GM19193 (cell line): ENCODE measurements at regions not wholly inside any gene's neighbourhood (a gene's known extent, or its start where the extent isn't known, plus 50 kb on each side); places are given as distances from the start of the nearest gene placed in this dataset.

Experiments
- POLR2A ChIP-seq: IDR thresholded peaks from 4 replicates; pipeline ENCODE4 v1.6.1; 2011; ENCODE audit not compliant: insufficient read depth, insufficient read length; ENCODE audit errors: extremely low read depth

- TF ChIP-seq POLR2A, result no peak
These were observed 660.1 kb upstream of the AUTS2 start for GRCh38 chr7:68938151-68938550.

GRCh38 chr7:68943786-68944185, 654.5 kb upstream of the AUTS2 start:
- TF ChIP-seq POLR2A, result no peak

- TF ChIP-seq POLR2A, result no peak
These were observed 642.6 kb upstream of the AUTS2 start for GRCh38 chr7:68955656-68956055.

GRCh38 chr7:68958571-68958970, 639.7 kb upstream of the AUTS2 start:
- TF ChIP-seq POLR2A, result no peak

- no peak for TF ChIP-seq POLR2A
These were observed 634.7 kb upstream of the AUTS2 start for GRCh38 chr7:68963552-68963951.

- TF ChIP-seq POLR2A, result no peak
These were observed 634.2 kb upstream of the AUTS2 start for GRCh38 chr7:68964060-68964459.

GRCh38 chr7:68965351-68965750, 632.9 kb upstream of the AUTS2 start:
- TF ChIP-seq POLR2A, result no peak

- TF ChIP-seq POLR2A, result no peak
These were observed 630.7 kb upstream of the AUTS2 start for GRCh38 chr7:68967598-68967997.

GRCh38 chr7:68969571-68969970, 628.7 kb upstream of the AUTS2 start:
- TF ChIP-seq POLR2A, result no peak

- no peak for TF ChIP-seq POLR2A
These were observed 626.5 kb upstream of the AUTS2 start for GRCh38 chr7:68971634-68972340.

- TF ChIP-seq POLR2A, result no peak
These were observed 620.8 kb upstream of the AUTS2 start for GRCh38 chr7:68977385-68978055.

GRCh38 chr7:68978710-68979109, 619.6 kb upstream of the AUTS2 start:
- TF ChIP-seq POLR2A, result no peak

- TF ChIP-seq POLR2A, result no peak
These were observed 618.3 kb upstream of the AUTS2 start for GRCh38 chr7:68980011-68980410.

GRCh38 chr7:68984306-68984705, 614.0 kb upstream of the AUTS2 start:
- no peak for TF ChIP-seq POLR2A

GRCh38 chr7:68994841-68995240, 603.4 kb upstream of the AUTS2 start:
- TF ChIP-seq POLR2A, result no peak

- no peak for TF ChIP-seq POLR2A
These were observed 600.1 kb upstream of the AUTS2 start for GRCh38 chr7:68998136-68998535.
